Colonic mucosa (tissue), 4 donors: ENCODE measurements at regions not wholly inside any gene's neighbourhood (a gene's known extent, or its start where the extent isn't known, plus 50 kb on each side); places are given as distances from the start of the nearest gene placed in this dataset.

Experiments
- DNase-seq: peaks from one replicate; pipeline ENCODE4 v3.0.0-alpha.2; 2020
- H3K27ac ChIP-seq: fragments of 200-600 bp; one replicate; pipeline ENCODE4 v1.8.0; 2021
- H3K27me3 ChIP-seq: fragments of 200-600 bp; one replicate; pipeline ENCODE4 v1.8.0; 2021
- H3K36me3 ChIP-seq: fragments of 200-600 bp; one replicate; pipeline ENCODE4 v1.8.0; 2021
- H3K4me1 ChIP-seq: fragments of 200-600 bp; one replicate; pipeline ENCODE4 v1.8.0; 2021; ENCODE audit warnings: mild to moderate bottlenecking
- H3K4me3 ChIP-seq: fragments of 200-600 bp; one replicate; pipeline ENCODE4 v1.8.0; 2021
- H3K9ac ChIP-seq, 2 donors: one replicate each; pipeline ENCODE4 v1.7.0; 2013; ENCODE audit warnings: control low read depth in 2 of 2, low read depth in 2 of 2, low read length in 2 of 2
- H3K9me3 ChIP-seq: fragments of 200-600 bp; one replicate; pipeline ENCODE4 v1.8.0; 2021
- CTCF ChIP-seq: fragments of 200-600 bp; IDR thresholded peaks from one replicate; pipeline ENCODE4 v1.8.0; 2022; ENCODE audit warnings: antibody characterized with exemption, mild to moderate bottlenecking
- intact Hi-C: fragments of 100-400 bp; cut with DNase I; formaldehyde crosslinking; loops from one replicate; pipeline ENCODE4 v1.14.1; 2022
- donor health status: healthy.
- donor health status: DM: no; HTN: no; CAD: no.
- donor health status: DM: no; HTN: no; CAD: no.

DNA sequence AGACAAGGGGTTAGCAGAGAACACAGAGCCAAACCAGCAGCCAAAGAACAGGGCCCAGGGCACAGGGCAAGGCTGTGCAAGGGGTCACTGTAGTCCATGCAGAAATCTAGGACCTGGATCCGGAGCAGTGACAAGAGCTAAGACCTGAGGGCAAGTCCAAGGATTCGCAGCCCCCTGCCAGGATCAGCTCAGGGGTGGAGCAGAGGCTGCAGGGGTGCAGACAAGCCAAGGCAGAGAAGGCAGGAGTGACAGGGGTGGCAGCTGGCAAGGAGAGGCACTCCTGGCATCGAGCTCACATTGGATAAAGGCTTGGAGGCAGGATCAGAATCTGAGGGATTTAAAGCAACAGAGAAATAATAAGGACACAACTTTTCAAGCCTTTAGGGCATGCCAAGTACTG is 80.7 kb upstream of the NANOS1 start:
- no peak for TF ChIP-seq CTCF
- intact Hi-C loops = no loop called here
- no peaks in the 10 kb centered on the region for H3K4me1 ChIP-seq
- H3K36me3 ChIP-seq = no peaks in the 10 kb centered on the region
- no peak overlapping the region for H3K9ac ChIP-seq
- H3K27ac ChIP-seq = no peak overlapping the region
- no peak for DNase-seq
- H3K9me3 ChIP-seq = no peaks in the 10 kb centered on the region
- H3K4me3 ChIP-seq = no peak overlapping the region
- no peaks in the 10 kb centered on the region for H3K27me3 ChIP-seq

GRCh38 chr10:118950190-118950680 is 79.3 kb upstream of the NANOS1 start:
- intact Hi-C loops = no loop called here

DNA sequence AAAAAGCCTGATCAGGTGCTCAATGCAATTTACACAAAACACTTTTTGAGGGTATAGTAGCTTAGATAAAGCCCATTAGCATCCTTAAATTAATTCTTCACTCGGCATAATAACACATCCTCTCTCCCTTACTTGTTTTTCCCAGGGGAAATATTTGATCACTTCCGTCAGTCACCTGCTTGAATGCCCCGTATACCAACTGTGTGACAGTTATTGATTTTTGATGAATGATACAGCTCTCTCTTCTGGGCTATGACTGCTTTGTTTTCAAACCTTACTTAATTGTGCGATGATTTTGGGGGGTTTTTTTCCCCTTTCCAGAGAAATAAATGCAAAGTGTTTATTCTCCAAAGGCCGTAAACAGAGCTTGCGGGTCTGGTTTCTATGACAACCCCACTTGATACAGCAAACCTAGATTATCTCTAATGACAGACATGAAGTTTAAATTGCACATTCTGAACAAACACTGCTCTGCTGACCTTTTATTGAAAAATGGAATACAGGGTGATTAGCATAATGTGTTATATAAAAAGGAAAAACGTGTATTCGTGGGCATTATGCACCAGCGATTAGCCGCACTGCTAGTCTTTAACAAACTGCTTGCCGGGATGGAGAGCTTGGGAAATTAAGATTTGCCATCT is 78.4 kb upstream of the NANOS1 start:
- intact Hi-C loops = no loop called here
- Histone ChIP-seq H3K9ac (no peak overlapping the region), H3K27me3 (no peaks in the 10 kb centered on the region), H3K4me3 (no peak overlapping the region), H3K27ac (no peak overlapping the region), H3K36me3 (no peaks in the 10 kb centered on the region), H3K4me1 (no peaks in the 10 kb centered on the region), H3K9me3 (no peaks in the 10 kb centered on the region)
- no peak for DNase-seq
- no peak for TF ChIP-seq CTCF

More at GRCh38 chr10:118950190-118950680, 79.3 kb upstream of the NANOS1 start:
- Histone ChIP-seq H3K36me3 (no peaks in the 10 kb centered on the region), H3K9ac (no peak overlapping the region), H3K9me3 (no peaks in the 10 kb centered on the region), H3K4me3 (no peak overlapping the region), H3K4me1 (no peaks in the 10 kb centered on the region), H3K27me3 (no peaks in the 10 kb centered on the region), H3K27ac (no peak overlapping the region)
- TF ChIP-seq CTCF = no peak
- no peak for DNase-seq

- intact Hi-C loops = no loop called here
- H3K4me1 ChIP-seq = no peaks in the 10 kb centered on the region
These were observed 76.8 kb upstream of the NANOS1 start for GRCh38 chr10:118952493-118953295.

More at GRCh38 chr10:118952493-118953295, 76.8 kb upstream of the NANOS1 start:
- H3K4me3 ChIP-seq = no peak overlapping the region
- no peaks in the 10 kb centered on the region for H3K9me3 ChIP-seq
- no peaks in the 10 kb centered on the region for H3K36me3 ChIP-seq
- no peak for TF ChIP-seq CTCF
- no peaks in the 10 kb centered on the region for H3K27me3 ChIP-seq
- no peak overlapping the region for H3K27ac ChIP-seq
- no peak for DNase-seq
- no peak overlapping the region for H3K9ac ChIP-seq
